IPS-NIHi7 (cell line): ENCODE measurements at regions not wholly inside any gene's neighbourhood (a gene's known extent, or its start where the extent isn't known, plus 50 kb on each side); places are given as distances from the start of the nearest gene placed in this dataset.

Experiments
- DNase-seq: peaks from one replicate; pipeline ENCODE4 v3.0.0; 2012; ENCODE audit warnings: mixed read lengths; ENCODE audit errors: extremely low spot score

DNA sequence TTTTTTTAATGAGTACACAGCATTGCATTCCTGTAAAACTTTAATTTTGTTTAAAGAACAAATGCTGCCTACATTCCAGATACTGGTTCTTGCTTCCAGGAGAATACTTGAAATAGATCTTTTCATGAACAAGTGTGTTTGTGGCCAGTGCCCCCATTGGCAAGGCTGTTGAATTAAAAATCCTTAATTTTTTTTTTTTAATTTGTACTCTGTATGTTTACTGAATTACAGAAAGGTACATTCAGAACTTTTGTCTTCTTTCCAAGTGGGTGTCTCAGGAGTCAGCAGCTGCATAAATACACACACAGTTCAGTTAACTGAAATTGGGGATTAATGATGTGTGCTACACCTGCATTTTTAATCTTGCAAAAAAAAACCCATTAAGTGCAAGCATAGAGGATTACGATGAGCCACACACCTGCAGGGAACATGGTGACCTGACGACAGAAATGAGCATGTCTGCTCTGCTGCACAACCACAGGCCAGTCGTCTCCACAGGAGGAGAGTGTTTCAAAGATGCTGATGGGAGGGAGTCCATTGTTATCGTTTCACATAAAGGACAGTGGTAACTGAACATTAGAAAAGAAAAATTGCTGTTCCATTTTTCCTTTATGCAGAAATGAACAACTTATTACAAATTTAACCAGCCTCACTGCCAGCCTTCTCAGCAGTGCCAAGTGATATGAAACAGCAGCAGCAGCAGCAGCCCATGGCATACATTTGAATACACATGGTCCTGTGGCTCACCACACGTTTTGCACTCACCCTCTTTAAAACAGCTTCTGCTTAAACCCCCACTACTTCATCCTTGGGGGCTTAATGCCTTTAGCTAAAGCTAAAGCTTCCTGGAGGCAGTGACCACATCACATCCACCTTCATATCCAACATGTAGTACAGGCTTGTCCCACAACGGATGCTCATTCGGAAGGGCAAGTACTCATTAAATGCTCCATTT, 72.3 kb upstream of the RFC3 start:
- DNase-seq: no peak

DNA sequence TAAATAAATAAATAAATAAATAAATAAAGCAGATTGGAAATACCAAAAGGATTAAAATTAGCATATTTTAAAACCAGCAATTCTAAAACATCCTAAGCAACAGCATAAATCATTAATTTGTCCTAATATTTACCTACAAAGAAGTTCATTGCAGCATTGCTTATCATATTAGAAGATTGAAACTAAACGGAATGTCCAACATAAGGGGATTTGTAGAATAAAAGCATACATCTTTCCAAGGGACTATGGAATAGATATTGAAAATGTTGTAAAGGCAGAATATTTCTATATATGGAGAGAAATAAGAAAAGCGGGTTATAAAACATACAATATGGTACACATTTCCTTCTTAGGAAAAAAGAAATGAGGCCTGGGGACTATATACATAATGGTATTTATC, 71.1 kb upstream of the RFC3 start:
- no peak for DNase-seq

DNA sequence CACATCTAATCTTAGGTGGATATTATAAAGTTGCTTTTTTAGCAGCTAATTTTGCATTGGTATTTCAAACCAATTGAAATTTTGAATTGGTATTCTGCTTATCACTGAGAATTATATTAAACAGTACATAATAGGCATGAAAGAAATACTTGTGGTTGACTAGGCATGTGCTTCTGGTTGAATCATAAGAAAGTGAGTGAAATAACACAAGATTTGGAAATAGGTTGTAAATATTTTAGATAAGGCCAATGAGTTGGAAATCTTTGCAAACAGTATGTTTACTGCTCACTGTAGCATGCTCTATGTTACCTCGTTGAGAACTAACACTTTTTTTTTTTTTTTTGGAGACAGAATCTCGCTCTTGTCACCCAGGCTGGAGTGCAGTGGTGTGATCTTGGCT, 66.8 kb upstream of the RFC3 start:
- DNase-seq: no peak

DNA sequence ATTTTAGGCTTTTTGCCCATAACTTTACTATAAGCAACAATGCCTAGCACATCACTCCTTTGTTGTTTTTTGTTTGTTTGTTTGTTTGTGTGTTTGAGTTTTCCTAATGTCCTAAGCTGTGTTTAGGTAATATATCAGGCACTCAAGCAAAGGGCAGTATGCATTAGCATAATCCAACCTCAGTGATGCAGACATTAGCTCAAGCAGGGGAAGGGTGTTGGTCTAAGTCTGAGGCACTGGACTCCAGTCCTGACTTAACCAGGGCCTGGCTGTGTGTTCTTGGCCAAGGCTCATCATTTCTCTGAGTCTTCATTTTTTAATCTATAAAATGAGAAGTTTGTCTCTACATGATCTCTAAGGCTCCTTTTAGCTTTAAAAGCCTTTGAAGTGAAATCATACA, 65.9 kb upstream of the RFC3 start:
- no peak for DNase-seq

DNA sequence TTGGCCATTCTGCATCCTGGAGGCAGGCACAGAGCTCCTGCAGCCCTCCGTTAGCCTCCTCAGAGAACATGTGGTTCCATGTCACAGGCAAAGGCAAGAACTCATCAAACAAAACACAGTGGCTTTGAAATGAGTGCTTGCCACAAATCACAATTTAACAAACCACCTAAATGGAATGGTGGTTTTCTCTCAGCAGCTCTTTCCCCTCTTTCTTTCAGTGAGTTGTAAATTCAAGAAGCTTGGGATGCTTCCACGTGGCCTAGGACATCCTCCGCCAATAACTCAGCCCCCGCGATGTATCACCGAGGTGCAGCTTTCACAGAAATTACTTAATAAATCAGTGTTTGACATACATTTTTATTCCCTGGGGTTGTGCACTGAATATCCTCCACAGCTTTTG, 65.4 kb upstream of the RFC3 start:
- DNase-seq: no peak

DNA sequence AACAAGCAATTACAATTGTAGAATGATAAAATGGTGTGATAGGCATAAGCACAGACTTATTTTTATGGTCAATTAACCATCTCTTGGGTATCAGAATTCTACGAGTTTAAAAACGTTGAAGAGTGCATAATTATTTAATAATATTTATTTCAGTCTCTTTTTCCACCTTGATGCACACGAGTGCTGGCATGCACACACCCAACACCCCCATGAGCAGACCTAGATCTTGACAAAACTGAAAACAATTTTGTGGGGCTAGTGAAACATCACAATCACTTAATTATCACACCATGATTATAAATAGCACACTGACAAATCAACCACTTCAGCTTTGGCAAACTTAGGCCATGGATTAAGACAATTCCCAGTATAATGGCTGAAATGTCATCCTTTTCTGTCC, 61.0 kb upstream of the RFC3 start:
- no peak for DNase-seq

DNA sequence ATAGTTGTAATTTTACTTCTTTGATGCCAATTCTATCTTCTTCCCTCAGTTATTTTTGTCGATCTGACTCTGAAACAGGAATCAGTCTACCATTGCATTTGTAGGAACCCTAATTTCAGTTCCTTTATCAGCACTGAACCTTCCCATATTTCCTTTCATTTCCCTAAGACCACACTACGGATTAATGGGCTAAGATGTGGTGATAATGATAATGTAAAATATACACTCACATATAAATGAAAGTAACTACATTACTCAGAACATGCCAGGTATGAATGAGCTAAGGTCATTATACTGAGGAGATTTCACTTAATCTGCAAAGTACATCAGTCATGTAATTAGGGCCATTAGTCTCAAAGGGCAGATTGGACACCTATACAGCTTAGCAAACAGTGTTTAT, 60.2 kb upstream of the RFC3 start:
- no peak for DNase-seq

DNA sequence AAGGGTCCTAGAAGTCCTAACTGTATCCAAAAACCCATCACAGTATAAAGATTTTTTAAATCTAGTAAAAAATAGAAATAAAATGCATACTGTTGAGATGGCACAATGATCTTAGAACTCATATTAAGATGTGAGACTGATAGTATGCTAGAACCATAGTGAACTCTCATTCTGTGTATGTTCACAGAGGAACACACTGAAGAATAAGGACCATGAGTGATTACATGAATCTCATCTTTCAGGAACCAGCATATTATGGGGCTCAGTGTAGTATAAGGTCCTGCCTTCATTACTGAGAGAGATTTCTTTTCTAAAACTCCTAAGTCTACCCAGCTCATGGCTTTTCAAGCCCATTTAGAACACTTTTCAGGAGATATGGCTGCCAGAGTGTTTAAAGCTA, 59.8 kb upstream of the RFC3 start:
- no peak for DNase-seq

DNA sequence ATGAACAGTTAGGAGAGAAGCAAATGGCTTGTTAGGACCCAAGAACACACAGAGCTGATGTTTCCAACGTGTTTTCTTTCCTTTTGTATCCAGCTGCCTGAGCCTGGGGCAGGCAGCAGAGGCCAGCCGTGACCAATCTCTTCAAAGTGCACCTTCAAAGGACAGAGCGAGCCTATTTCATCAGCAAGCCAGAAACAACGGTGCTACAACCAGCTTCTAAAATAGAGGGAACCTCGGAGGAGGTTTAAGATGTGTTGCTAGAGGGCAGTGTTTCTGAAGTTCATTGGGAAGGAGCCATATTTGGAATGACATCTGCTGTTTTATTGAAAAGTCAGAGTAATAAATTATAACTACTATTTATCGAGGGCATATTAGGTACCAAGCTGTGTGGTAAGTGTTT, 56.2 kb upstream of the RFC3 start:
- peak; percentile 31 for DNase-seq

DNA sequence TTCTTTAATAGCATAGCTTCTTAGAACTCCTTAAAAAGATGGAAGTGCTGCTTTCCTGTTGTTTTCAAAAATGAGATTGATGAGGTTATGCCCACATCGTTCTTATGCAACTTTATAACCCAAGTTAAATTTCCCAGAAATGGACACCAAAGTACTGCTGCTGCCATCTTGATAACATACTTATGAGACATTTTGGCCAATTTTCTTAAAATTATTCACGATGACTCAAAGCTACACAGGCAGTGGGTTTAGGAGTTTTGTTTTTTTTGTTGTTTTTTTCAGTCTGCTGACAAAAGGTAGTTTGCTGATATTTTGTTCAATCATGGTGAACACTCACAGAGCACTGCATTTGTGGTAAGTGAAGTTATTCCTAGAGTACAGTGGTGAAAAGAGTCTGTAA, 54.9 kb upstream of the RFC3 start:
- DNase-seq: no peak

DNA sequence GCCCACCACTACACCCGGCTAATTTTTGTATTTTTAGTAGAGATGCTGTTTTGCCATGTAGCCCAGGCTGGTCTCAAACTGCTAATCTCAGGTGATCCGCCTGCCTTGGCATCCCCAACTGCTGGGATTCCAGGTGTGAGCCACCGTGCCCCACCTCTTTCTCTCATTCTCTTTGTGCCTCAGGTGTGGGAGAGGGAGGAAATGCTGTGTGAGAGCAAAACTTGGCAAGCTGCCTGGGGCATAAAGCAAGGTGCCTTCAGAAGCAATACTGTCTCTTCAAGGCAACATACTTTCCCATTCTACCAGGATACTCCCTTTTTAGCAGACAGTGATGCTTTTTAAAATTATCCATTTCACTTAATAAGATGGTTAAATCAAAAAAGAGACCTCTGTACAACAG, 53.2 kb upstream of the RFC3 start:
- no peak for DNase-seq

DNA sequence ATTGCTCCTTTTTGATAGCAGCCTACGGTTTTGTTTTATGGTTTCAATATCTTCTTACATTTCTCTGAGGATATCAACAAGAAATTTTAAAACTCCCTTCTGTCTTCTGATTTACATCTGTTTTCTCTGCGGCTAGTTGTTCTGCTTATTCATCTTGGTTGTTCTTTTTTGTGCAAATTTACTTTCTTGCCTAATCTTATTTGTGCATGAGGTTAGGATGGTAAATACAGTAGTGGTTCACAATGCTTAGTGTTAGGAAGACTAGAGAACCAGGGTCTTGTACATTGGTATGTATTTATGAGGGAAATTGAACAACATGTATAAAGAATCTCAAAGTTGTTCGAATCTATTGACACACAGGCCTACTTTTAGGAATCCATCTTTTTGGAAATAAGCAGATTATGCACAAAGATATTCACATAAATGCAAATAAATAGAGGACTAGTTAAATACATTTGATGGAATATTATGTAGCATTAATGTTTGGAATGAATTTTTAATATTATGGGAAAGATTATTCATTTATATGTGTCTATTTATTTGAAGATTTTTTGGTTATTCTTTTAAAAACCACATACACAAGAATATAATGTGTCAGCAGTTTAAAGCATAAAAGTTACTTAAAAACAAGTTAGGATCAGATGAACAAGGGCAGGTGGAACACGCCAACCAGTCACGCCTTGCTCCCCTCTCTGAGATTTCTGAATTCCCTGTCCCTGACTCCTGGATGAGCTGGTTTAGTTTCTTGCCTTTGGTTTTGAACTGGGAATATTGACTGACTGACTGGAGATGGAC, 51.4 kb upstream of the RFC3 start:
- DNase-seq: no peak

DNA sequence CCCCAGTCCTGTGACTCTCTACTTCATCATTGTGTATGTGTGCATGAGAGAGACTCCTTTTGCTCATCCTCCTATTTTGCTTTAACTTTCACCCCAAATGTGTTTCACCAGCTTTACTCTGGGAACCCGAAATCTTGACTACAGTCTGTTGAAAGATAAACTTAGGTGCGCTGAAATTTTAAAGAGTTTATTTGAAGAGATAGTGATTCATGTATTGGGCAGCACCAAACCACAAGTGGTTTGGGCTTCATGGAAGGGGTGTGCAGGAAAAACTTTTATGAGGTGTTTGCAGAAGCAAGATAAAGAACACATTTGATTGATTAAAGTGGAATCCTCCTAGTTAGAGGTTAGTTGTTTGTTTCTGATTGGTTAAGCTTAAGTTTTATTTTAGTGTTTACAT, 50.8 kb upstream of the RFC3 start:
- no peak for DNase-seq
